ENCODE measurements at regions not wholly inside any gene's neighbourhood (a gene's known extent, or its start where the extent isn't known, plus 50 kb on each side); places are given as distances from the start of the nearest gene placed in this dataset.

GRCh38 chr15:39438799-39439592 lies 141.9 kb upstream of the THBS1 start:
- Histone ChIP-seq H3K4me3 (no peak overlapping the region), H3K9me3 (no peaks in the 10 kb centered on the region), H3K27me3 (no peaks in the 10 kb centered on the region), H3K36me3 (no peaks in the 10 kb centered on the region), H3K4me1 (no peaks in the 10 kb centered on the region), H3K27ac (peak overlapping the region in 1 of 4 donors; percentile 4)
- DNase-seq: no peak
- no peak for TF ChIP-seq POLR2A (IDR thresholded peaks at IDR 0.05)
- TF ChIP-seq CTCF (IDR thresholded peaks at IDR 0.05): no peak

GRCh38 chr15:39442898-39443297 lies 138.0 kb upstream of the THBS1 start:
- TF ChIP-seq POLR2A (IDR thresholded peaks at IDR 0.05) (no peak), CTCF (IDR thresholded peaks at IDR 0.05) (no peak)
- Histone ChIP-seq H3K27me3 (no peaks in the 10 kb centered on the region), H3K27ac (no peak overlapping the region), H3K4me3 (no peak overlapping the region), H3K9me3 (no peaks in the 10 kb centered on the region), H3K36me3 (no peaks in the 10 kb centered on the region), H3K4me1 (no peaks in the 10 kb centered on the region)
- DNase-seq: no peak

- no peaks in the 10 kb centered on the region for H3K27me3 ChIP-seq
- H3K4me3 ChIP-seq: no peak overlapping the region
- TF ChIP-seq CTCF (IDR thresholded peaks at IDR 0.05) (no peak), POLR2A (IDR thresholded peaks at IDR 0.05) (no peak)
- H3K9me3 ChIP-seq: no peaks in the 10 kb centered on the region
- H3K27ac ChIP-seq: no peak overlapping the region
- no peaks in the 10 kb centered on the region for H3K4me1 ChIP-seq
- H3K36me3 ChIP-seq: no peaks in the 10 kb centered on the region
- no peak for DNase-seq
Observed at GRCh38 chr15:39443659-39444219, 137.1 kb upstream of the THBS1 start.

- Histone ChIP-seq H3K27ac (no peak overlapping the region), H3K36me3 (no peaks in the 10 kb centered on the region), H3K27me3 (no peaks in the 10 kb centered on the region), H3K9me3 (no peaks in the 10 kb centered on the region), H3K4me3 (no peak overlapping the region), H3K4me1 (no peaks in the 10 kb centered on the region)
- TF ChIP-seq POLR2A (IDR thresholded peaks at IDR 0.05): no peak
- TF ChIP-seq CTCF (IDR thresholded peaks at IDR 0.05): no peak
- DNase-seq: no peak
Observed at GRCh38 chr15:39444735-39445470, 136.0 kb upstream of the THBS1 start.

GRCh38 chr15:39445931-39446330 lies 134.9 kb upstream of the THBS1 start:
- Histone ChIP-seq H3K4me3 (no peak overlapping the region), H3K36me3 (no peaks in the 10 kb centered on the region), H3K27ac (no peak overlapping the region), H3K4me1 (peaks cover 0 to under 1% (median 0%) of the 10 kb centered on the region in 4 donors), H3K9me3 (no peaks in the 10 kb centered on the region), H3K27me3 (no peaks in the 10 kb centered on the region)
- no peak for DNase-seq
- TF ChIP-seq POLR2A (IDR thresholded peaks at IDR 0.05) (no peak), CTCF (IDR thresholded peaks at IDR 0.05) (no peak)
